ENCODE measurements at regions not wholly inside any gene's neighbourhood (a gene's known extent, or its start where the extent isn't known, plus 50 kb on each side); places are given as distances from the start of the nearest gene placed in this dataset.
A peak's percentile ranks its signal among the peaks of the same experiment; 100 is the strongest.

- no peak for DNase-seq
Measured at GRCh38 chr7:155182406-155182970, 112.4 kb downstream of the HTR5A start.

DNA sequence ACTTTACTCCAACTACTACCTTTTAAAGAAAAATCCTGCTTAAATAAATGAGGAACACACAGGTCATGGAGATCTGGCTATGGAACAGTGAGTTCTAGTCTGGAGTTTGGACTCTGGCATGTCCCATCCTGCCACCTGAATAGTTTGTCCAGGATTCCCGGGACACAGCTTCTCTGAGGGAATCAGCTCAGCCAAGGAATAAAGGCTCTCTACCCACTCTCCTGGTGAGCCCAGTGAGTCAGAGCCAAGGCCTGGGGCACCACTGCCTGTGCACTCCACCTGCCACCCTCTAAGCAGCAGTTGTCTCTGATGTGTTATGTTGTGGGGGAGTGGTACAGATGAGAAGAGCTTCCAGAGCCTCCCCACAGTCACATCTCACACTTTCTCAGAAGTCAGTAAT lies 113.5 kb downstream of the HTR5A start:
- DNase-seq, result no peak

GRCh38 chr7:155184923-155185322 lies 112.8 kb upstream of the INSIG1 start:
- DNase-seq, result no peak

GRCh38 chr7:155187061-155187785 lies 110.5 kb upstream of the INSIG1 start:
- no peak for DNase-seq

DNA sequence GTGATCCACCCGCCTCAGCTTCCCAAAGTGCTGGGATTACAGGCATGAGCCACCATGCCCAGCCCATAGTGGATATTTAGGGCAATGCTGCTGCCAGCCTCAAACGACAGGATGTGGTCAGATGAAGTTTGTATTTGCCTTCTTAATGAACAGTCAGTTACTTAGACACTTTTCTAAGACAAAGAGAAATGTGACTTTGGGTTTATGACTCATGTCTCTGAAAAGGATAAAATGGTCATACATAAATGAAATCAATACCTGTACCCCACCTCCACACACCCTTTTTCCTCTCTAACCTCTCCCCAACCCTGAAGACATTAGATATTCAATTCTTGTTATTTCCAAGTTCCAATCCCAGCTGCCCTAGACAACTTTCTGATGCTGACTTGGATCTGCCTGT lies 109.3 kb upstream of the INSIG1 start:
- DNase-seq, result no peak

GRCh38 chr7:155188821-155189581 lies 108.7 kb upstream of the INSIG1 start:
- no peak for DNase-seq

- DNase-seq, result no peak
Measured at GRCh38 chr7:155189590-155189989, 108.1 kb upstream of the INSIG1 start.

DNA sequence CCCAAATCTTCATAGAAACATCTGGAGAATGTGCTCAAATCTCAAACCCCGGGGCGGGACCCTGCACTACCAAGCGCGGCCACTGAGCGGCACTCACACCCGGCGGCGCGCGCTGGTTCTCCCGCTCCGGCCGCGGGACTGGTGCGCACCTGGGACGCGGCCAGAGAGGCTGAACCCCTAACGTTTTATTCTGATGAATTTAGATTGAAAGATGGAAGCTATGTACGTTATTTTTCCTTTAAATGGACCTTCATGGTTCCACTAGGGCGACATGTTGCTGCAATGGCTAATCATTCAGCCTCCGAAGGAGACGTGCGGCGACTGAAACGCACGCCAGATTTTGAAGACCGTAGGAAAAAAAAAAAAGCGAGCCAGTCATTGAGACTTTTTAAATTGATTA lies 107.0 kb upstream of the INSIG1 start:
- DNase-seq, result peak; percentile 61

DNA sequence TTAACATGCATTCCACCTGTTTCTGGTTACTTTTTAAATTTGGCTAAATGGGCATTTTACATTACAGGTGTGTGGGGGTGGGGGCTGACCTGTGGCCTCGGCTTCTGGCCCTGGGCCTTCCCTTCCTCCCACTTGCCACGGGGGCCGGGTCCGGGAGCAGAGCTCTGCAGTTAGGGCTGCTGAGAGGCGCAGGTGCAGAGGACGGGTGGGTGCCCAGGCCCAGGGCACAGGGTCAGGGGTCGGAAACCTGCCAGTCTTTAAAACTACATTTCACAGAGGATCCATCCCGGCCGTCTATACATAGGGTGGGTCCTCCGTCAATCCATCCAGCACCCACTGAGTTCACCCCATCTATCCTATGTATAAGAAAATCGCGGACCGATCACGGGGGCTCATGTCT lies 106.5 kb upstream of the INSIG1 start:
- no peak for DNase-seq

DNA sequence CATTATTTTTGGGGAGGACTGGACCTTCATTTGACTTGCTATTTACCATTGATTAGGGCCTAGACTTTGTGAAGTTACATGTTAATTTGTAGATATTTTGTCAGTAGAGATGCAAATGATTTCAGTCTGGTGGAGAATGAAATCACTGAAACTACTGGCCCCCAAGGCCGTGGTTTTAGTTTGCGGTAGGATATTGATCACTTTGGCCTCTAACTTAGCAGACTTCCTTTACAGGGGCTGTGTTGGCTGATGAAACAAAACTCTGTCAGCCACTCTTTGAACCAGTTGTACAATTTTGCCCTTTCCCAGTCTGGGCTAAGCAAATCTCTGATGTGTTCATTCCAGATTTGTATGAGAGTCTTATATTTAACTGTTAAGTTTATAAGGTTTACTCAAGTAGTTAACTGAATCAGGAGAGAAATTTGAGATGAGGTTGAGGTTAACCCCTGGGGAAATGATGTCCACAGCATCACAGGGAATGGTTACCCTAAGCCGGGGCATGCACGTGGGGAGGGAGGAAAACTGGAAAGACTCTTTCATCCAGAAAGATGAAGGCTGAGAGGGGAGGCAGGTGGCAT lies 105.7 kb upstream of the INSIG1 start:
- no peak for DNase-seq

DNA sequence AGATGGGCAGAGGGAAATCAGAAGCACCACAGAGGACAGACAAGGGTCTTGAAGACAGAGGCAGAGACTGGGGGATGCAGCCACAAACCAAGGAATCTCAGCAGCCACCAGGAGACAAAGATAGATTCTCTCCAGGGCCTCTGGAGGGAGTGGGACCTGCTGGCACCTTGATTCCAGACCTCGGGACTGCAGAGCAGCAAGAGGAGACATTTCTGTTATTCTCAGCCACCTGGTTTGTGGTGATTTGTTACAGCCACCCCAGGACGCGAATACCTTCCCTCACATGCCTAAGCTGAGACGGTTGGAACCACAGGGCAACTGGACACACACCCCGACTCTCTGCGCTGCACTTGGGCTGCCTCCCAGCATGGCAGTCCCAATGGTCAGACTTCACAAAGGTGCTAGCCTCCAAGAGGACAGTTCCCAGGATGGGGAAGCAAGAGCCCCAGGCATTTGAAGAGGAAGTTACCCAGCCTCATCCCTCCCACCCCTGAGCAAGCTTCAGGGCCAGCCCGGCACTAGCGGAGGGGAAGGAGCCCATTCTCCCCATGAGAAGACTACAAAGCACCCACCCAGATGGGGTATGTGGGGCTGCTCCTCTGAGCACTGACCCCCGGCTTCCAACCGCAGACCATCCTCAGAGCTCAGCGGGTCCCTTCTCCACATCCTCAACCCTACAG lies 104.6 kb upstream of the INSIG1 start:
- no peak for DNase-seq

DNA sequence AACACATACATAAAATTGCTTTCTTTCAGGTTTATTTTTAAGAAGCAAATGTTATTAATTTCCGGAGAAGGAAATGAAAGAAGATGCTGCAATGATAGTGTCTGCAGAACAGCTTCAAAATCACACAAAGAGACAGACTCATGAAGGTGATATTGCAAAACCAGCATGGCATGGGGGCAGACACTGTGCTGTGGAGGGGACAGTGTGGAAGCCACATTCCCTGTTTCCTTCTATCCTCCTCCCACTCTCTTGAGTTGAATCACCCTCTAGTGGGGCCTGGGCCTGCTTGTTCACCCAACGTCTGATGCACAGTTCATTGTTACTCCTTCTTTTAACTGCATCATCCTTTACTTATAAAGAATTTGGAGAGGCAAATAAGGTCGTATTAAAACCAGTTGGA lies 104.0 kb upstream of the INSIG1 start:
- no peak for DNase-seq

DNA sequence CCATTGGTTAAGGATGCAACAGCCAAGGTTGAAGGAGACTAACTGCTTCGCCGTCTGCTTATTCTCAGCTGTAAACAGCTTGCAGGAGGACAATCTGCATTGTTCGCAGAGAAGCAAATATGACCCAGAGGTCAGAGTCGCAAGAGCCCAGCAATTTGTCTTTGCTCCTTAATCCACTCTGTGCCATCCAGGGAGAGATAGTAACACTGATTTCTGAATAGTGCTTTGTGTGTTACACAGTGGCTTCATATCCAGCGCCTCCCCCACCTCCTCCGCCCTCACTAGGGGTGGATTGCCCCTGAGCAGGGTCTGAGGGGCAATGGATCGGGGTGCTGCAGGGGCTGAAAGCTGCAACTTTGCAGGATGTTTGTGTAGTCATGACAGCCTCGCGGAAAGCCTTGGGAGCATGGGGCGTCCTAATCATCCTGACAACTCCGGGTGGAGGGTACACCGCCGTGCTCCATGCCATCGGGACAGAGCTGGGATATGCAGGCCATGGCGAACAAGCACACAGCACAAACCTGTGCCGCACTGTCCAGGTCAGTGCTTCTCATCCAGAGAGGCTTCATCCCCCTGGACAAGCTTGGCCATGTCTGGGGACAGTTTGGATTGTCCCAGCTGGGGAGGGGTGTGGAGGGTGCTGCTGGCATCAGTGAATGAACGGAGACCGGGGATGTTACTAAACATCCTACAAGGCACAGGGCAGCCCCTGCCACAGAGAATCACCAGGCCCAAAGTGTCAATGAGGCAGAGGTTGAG lies 103.1 kb upstream of the INSIG1 start:
- DNase-seq, result no peak

DNA sequence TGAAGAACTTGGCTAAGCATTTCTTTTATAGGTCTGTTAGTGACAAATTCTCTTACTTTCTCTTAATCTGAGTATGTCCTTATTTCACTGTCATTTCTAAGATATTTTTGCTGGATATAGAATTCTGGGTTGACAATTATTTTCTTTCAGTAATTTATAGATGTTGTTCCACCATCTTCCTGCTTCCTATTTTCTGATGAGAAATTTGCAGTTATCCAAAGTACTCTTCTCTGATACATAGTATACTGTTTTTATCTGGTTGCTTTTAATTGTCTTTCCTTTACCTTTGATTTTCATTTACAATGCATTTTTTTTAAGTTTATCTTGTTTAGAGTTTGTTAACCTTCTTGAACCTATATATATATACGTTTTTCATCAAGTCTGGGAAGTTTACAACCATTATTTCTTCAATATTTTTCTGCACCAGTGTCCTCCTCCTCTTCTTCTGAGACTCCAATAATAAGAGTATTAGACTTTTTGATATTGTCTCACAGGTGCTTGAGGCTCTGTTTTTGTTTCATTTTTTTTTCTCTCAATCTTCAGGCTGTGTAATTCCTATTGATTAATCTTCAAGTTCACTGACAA lies 101.6 kb upstream of the INSIG1 start:
- DNase-seq, result no peak

DNA sequence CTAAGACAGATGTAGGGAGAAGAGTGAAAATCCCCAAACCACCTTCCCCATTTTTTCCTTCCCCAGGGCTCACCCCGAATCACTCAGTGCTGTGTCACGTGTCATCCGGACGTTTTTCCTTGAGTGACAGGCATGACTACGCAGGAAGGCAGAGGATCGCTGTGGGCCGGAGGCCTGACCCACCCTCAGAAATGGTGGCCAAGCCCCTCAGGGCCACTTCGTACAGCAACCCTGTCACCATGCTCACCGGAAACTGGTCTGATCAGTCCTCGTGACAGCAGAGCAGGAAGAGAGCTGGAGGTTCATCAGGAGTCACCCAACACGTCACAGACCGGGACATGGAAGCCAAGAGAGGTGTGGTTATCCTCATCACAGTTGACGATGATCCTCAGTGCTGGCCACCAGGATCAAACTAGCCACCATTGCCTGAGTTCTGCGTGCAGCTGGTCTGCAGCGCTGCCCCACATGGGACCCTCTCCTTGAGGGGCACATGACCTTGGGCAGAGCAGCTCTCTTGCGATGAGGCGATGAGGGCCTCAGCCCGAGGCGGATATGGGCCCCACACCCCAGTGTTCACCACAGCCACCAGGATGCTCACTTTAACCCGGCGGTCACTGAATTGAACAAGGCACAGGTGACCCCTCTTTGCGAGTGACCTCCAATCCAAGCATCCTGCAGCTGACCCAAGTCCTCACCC lies 99.3 kb upstream of the INSIG1 start:
- DNase-seq, result no peak

GRCh38 chr7:155198901-155199845 lies 98.5 kb upstream of the INSIG1 start:
- no peak for DNase-seq

- DNase-seq, result peak; percentile 8
Measured at GRCh38 chr7:155201325-155202087, 96.2 kb upstream of the INSIG1 start.

DNA sequence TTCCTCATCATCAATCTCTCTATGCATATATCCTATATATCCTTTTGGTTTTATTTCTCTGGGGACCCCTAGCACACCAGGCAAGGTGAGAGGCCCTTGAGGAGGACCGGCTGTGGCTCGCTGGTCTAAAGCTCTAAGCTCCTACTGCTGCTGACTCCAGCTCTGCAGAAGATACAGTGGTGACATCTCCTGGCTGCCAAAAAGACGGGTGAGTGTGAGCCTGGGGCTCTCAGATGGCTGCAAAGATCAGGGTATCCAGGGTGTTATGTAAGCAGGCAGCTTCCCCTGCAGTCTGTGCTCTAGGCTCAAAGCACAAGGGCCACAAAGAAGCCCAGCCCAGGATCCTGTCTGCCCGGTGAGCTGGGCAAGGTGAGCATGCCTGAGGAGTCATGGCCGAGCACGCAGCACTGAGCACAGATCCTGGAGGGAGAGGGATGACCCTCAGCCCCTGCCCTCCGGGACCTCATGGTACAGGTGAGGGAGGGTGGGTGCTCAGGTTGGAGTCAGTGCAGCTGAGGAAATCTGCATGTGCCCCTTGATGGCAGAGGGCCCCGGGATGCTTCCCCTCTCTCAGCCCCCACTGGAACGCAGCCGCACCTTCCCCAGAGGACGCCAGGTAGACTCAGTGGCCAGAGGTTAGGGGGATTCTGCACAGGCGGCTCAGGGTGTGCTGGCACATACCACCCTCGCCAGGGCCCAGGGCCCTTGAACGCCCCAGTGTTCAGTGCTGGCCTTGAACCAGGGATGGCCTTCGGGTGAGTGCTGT lies 95.4 kb upstream of the INSIG1 start:
- DNase-seq, result peak; percentile 14

All from femur (tissue), 1 donor.